GM18508 (cell line): ENCODE measurements at regions not wholly inside any gene's neighbourhood (a gene's known extent, or its start where the extent isn't known, plus 50 kb on each side); places are given as distances from the start of the nearest gene placed in this dataset.

ENCODE experiments used
- ATAC-seq: cut with Tn5 transposase; IDR thresholded peaks from one replicate; pipeline ENCODE4 v1.9.1; 2021; ENCODE audit warnings: moderate number of reproducible peaks; ENCODE audit not compliant: insufficient read depth, unreplicated experiment

DNA sequence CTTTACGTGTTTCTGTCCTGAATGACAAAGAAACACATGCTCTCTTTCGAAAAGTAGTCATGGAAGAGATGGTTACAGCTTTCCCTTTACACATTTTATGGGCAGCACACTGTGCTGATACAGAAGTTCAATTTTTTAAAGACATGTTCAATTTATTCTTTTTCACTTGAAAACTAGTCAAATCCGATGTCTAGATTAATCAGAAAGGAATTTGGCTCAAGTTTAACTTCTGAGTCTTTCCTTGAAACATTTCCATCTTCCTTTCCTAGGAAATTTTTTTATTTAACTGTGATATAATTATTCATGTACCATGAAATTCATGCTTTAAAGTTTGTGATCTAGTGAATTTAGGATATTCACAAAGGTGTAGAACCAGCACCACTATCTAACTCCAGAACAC is 360.1 kb downstream of the TNS3 start:
- ATAC-seq, result no peak

- no peak for ATAC-seq
Observed at GRCh38 chr7:47218378-47219176, 363.3 kb downstream of the TNS3 start.

DNA sequence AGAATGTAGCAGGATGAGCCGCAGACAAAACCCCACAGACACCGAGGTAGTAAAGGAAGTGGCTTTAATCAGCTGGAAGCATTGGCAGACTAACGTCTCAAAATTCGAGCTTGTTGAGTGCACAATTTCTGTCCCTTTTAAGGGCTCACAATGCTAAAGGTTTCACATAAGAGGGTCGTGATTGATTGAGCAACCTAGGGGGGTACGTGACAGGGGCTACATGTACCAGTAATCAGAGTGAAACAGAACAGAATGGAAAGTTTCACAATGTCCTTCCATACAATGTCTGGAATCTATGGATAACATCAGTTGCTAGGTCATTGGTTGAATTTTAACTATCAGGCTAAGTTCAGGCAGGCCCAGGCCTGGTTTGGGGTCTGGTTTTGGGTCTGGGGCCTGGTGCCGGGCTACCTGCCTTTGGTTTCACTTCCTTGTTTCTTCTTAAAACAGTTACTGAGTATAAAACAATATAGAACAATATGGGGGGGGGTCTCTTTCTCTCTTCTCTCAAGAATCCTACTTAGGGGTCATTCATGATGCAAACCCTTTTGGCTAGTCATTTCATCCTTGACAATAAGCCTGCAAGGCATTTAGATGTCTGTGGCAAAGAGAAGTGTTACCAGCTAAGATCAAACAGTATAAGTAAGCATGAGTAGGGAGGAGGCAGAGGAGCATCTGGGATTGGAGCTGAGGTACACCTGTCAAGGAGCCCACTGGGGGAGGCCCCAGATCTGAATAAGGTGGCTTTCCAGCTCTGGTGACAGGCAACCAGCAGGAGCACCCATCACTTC is 364.1 kb downstream of the TNS3 start:
- ATAC-seq, result no peak

DNA sequence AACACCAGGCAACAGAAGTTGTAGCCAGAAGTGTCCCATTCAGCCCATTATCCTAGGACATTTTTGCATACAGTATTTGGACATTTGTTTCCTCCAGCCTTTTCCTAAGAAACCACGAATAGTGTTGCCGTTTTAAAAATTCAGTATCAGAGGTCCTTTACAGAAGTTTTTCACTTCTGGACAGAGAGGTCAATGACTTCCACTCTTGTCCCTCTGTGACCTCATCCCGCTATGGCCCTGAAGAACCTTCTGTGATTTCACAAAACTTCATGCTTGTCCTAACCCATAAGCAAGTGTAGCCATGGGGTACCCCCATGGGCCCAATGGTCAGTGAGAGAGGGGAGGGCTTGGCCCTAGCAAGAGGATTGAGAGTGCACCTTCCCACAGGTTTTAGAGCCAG is 364.8 kb downstream of the TNS3 start:
- ATAC-seq, result no peak

DNA sequence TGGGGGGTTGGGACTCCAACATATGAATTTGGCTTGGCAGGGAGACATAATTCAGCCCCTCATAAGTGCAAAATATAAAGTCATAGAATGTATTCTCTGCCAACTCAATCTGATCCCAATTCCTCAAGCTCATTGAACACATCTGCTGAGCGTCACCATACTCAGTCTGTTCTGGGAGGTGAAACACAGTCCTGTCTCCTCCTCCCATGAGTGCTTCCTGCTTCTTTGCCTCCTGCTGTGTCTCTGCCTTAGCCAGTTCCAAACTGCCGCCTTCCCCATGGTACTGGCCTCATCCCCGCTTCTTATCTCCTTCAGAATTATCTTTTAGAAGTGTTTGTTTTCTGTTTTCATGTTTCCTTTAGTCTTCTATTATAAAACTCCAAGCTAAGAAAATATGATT is 365.5 kb downstream of the TNS3 start:
- ATAC-seq, result no peak

GRCh38 chr7:47215640-47216039 is 366.3 kb downstream of the TNS3 start:
- no peak for ATAC-seq

DNA sequence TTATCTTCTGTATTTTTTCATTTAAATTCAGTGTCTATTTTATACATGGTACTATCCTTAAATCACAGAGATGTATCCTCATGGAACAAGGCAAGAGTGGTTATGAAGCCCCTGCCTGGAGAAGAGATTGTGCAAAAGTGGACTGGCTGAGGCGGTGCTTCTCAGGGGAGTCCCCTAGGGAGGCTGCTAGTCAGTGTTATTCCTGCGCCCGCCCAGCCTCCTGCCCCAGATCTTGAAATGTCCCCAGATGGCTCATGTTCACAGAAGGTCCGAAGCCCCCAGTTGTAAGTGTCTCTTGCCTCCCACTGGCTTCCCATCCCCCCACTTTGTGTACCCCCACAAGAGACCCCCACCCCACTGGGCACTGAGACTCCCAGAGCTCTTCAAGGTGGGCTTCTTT is 366.9 kb downstream of the TNS3 start:
- no peak for ATAC-seq

GRCh38 chr7:47213276-47213675 is 368.6 kb downstream of the TNS3 start:
- ATAC-seq, result no peak

DNA sequence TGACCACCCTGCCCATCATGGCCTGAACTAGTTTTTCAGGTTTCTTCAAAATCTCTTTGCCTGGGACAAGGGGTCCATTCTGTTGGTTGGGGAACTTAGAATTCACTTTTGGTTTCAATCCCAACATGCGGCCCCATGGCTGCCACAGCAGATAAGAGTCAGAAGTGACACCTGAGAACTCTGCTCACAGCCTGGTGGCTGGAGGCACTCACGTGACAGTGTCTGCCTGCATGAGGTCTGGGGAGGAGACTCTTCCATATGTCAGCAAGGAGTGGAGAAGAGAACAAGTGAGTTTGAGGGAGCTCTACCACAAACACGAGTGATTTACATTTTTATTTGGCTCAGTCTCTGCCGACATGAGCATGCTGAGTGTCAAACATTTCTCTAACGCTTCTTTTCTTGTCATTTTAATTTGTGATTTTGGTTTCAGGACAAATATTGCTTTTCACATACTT is 370.4 kb downstream of the TNS3 start:
- no peak for ATAC-seq

GRCh38 chr7:47210281-47210854 is 371.5 kb downstream of the TNS3 start:
- ATAC-seq, result no peak

DNA sequence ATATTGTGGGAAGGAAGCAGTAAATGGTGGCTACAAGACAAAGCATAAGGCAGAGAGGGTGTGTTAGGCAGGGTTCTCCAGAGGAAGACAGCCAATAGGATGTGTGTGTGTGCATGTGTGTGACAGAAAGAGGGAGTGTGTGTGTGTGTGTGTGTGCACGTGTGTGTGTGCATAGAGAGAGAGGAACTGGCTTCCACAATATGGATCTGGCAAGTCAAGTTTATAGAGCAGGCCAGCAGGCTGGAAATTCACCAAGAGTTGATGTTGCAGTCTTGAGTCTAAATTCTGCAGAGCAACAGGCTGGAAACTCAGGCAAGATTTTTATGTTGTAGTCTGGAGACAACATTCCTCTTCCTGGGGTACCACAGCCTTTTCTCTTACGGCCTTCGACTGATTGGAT is 374.0 kb downstream of the TNS3 start:
- ATAC-seq, result no peak

GRCh38 chr7:47204709-47205108 is 377.2 kb downstream of the TNS3 start:
- ATAC-seq, result no peak

DNA sequence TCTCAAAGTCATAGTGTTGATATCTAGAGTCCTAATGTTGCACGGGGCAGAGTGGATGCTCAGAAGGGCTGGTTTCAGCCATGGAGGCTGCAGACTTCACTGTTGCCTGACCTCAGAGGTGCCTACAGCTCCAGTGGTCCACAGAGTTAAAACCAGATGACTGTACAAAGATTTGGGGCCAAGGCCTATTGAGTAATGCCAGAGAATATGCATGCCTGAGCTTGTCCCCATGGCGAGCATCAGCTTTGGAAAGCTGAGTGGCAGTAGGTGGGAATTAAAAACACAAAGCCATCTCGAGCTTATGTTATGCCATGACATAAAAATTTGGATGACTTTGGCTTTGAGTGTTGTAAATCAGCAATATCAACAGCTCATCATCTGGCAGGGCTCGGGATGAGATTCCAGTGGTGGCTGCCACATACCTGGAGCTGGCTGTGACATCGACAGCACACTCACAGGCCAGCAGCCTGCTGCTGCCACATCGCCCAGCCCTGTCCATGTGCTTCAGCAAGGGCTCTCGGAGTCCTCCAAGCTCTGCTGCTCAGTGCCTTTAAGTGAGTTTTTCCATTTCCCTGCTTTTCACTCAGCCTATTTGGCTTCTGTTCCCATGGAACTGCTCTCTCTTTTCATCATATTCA is 379.6 kb downstream of the TNS3 start:
- no peak for ATAC-seq

DNA sequence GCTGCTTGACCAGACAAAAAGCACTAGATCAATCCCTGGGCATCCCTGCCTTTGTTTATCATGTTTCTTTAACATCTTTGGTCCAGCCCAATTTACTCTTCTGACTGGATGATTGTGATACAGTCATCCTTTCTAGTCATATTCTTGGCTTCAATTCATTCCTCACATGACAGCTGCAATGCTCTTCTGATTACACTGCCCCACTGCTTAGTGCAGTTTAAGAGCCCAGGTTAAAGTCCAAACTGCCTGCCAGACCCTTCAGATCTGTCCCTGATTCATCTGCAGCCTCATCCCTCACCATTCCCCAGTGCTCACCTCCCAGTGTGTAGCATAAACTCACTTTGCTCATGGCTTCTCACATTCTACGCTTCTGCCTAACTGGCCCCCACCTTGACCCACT is 383.8 kb downstream of the TNS3 start:
- ATAC-seq, result no peak

DNA sequence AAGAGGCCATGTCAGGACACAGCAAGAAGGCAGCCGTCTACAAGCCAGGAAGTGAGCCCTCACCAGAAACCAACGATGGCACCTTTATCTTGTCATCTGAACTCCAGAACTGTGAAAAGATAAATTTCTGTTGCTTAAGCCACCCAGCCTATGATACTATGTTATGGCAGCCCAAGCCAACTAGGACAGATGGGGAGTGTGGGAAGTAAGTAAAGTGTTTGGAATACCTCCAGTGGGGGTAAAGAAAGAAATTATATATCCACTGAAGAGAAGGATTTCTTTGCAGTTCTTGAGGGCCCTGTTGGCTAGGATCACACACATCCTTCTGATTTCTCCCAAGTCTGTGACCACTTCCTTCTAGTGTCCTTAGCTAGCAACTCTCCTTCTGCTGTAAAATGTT is 384.4 kb downstream of the TNS3 start:
- ATAC-seq, result no peak

GRCh38 chr7:47196737-47197136 is 385.2 kb downstream of the TNS3 start:
- ATAC-seq, result no peak

DNA sequence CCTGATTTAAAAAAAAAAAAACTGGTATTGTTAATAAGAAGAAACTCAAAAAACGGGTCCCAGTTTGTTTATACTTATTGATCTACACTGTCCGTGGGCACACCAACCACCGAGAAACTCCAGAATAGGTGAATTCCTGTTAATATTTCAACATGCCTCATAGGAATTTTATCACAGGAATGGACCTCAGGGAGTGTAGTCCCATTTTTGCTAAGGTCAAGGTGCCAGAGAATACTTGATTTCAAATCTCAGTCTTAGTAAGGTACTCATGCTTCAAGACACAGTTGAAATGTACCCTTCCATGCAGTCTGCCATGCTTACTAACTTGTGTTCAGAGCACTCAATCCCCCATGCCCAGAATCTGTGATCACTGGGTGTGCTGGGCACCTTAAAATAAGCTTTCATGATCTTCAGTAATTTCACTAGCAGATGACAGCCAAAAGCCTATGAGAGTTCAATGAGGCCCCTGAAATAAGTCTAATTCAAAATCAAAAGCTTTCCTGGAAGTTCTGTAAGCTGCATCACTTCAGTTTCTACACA is 385.7 kb downstream of the TNS3 start:
- no peak for ATAC-seq

- no peak for ATAC-seq
Observed at GRCh38 chr7:47195641-47196040, 386.3 kb downstream of the TNS3 start.

DNA sequence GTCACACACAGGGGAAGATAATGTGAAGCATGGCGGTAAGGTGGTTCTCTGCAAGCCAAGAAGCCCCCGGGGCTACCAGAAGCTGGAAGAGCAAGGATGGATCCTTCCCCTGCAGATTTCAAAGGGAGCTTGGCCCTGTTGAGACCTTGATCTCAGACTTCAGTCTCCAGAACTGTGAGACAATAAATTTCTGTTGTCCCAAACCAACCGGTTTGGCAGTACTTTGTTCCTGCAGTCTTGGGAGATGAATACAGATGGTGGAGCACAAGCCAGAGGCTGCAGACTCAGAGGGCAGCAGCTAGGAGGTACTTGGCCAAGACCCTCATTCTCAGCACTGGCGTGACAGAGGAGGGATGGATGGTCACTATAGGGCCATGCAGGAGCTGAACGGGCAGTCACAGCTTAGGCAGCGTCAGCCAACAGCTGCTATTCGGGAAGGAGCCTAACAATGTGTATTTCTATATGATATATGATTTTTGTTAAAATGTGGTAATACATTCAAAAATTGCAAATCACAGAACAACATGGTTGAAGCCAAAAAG is 387.3 kb downstream of the TNS3 start:
- ATAC-seq, result no peak

DNA sequence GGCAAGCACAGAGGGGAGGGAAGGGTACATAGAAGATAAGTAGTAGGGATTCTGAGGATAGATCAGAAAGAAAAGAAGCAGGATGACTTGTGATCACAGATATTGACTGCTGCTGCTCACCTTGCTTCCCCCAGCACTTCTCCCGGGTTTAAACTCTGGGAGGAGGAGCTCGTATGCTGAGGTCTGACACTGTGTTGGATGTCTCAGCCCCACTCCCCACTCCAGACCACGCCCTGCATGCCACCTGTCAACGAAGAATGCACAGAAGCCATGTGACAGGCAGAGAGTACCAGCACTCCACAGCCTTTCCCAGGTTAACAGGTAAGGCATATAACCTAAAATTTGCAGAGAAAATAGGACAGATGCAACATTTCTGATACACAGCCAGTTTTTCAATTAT is 388.9 kb downstream of the TNS3 start:
- no peak for ATAC-seq
